Uterus (tissue), 3 donors: ENCODE measurements at regions not wholly inside any gene's neighbourhood (a gene's known extent, or its start where the extent isn't known, plus 50 kb on each side); places are given as distances from the start of the nearest gene placed in this dataset.

Source experiments
- DNase-seq, 2 donors: peaks; one replicate each; pipeline ENCODE4 v3.0.0-alpha.2; 2019 to 2020
- H3K27ac ChIP-seq, 2 donors: fragments of 200-600 bp; sonication (generic); 1 replicate in 1 of 2; 2 replicates in 1 of 2; pipeline ENCODE4 v1.5.1; 2016 to 2018
- H3K27me3 ChIP-seq, 2 donors: fragments of 200-600 bp; sonication (generic); one replicate each; pipeline ENCODE4 v1.5.1; 2018 to 2019; ENCODE audit warnings: control low read depth in 1 of 2
- H3K36me3 ChIP-seq, 2 donors: fragments of 200-600 bp; sonication (generic); one replicate each; pipeline ENCODE4 v1.5.1; 2019; ENCODE audit warnings: control low read depth in 1 of 2
- H3K4me1 ChIP-seq, 2 donors: fragments of 200-600 bp; sonication (generic); one replicate each; pipeline ENCODE4 v1.5.1; 2018 to 2019; ENCODE audit warnings: control low read depth in 1 of 2
- H3K4me3 ChIP-seq, 2 donors: fragments of 200-600 bp; sonication (generic); 1 replicate in 1 of 2; 2 replicates in 1 of 2; pipeline ENCODE4 v1.5.1; 2018 to 2019; ENCODE audit warnings: mild to moderate bottlenecking in 1 of 2
- H3K9me3 ChIP-seq, 2 donors: fragments of 200-600 bp; sonication (generic); one replicate each; pipeline ENCODE4 v1.5.1; 2019; ENCODE audit warnings: control low read depth in 1 of 2
- POLR2A ChIP-seq, 2 donors: fragments of 450-650 bp; IDR thresholded peaks; one replicate each; pipeline ENCODE4 v1.6.1; 2016; ENCODE audit warnings: antibody characterized with exemption in 2 of 2, mild to moderate bottlenecking in 1 of 2, moderate library complexity in 1 of 2
- intact Hi-C: fragments of 100-400 bp; cut with DNase I; formaldehyde crosslinking; loops from one replicate; pipeline ENCODE4 v1.15.1; 2023; ENCODE audit warnings: low total_unique reads
- TF ChIP-seq, protein P1 (sequence below), 4 experiments: fragments of 200-600 bp in 2 of 4; fragments of 450-650 bp in 2 of 4; sonication (generic) in 2 of 4; IDR thresholded peaks; one replicate each; pipeline ENCODE4 v1.5.1; 2016 to 2019; ENCODE audit warnings: antibody characterized with exemption in 4 of 4, mild to moderate bottlenecking in 2 of 4, moderate library complexity in 1 of 4
- donor health status: DM: yes; HTN: yes; CAD: no.

DNA sequence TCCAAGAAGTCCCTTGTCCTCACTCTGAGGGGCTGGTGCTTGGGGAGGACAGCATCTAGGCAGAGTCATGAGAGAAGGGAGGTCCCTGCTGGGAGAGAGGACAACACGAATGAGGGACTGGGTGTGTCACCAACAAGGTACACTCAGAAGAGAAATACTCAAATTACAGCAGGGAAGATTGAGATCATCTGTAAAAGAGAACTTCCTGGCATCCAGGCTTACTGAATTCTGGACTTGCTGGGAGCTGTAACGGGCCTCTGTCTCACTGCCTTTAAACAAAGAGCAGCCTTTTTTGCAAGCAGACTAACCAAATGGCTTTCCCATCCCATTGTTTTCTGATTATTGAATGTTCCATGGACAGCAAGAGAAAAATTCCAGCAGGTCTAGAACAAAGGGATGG lies 195.7 kb upstream of the RAB4A start:
- no peak for TF ChIP-seq POLR2A (IDR thresholded peaks at IDR 0.05)
- TF ChIP-seq, protein P1, sequence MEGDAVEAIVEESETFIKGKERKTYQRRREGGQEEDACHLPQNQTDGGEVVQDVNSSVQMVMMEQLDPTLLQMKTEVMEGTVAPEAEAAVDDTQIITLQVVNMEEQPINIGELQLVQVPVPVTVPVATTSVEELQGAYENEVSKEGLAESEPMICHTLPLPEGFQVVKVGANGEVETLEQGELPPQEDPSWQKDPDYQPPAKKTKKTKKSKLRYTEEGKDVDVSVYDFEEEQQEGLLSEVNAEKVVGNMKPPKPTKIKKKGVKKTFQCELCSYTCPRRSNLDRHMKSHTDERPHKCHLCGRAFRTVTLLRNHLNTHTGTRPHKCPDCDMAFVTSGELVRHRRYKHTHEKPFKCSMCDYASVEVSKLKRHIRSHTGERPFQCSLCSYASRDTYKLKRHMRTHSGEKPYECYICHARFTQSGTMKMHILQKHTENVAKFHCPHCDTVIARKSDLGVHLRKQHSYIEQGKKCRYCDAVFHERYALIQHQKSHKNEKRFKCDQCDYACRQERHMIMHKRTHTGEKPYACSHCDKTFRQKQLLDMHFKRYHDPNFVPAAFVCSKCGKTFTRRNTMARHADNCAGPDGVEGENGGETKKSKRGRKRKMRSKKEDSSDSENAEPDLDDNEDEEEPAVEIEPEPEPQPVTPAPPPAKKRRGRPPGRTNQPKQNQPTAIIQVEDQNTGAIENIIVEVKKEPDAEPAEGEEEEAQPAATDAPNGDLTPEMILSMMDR (IDR thresholded peaks at IDR 0.05): no peak
- no peak overlapping the region for H3K27ac ChIP-seq
- no peaks in the 10 kb centered on the region for H3K4me1 ChIP-seq
- no peak for DNase-seq
- no peaks in the 10 kb centered on the region for H3K9me3 ChIP-seq
- no peak overlapping the region for H3K4me3 ChIP-seq
- H3K36me3 ChIP-seq: no peaks in the 10 kb centered on the region
- no peaks in the 10 kb centered on the region for H3K27me3 ChIP-seq
- intact Hi-C loops: no loop called here

GRCh38 chr1:229075716-229076115 lies 195.2 kb upstream of the RAB4A start:
- Histone ChIP-seq H3K4me1 (no peaks in the 10 kb centered on the region), H3K9me3 (no peaks in the 10 kb centered on the region), H3K4me3 (no peak overlapping the region), H3K27me3 (no peaks in the 10 kb centered on the region), H3K27ac (no peak overlapping the region), H3K36me3 (no peaks in the 10 kb centered on the region)
- no peak for TF ChIP-seq POLR2A (IDR thresholded peaks at IDR 0.05)
- intact Hi-C loops: no loop called here
- no peak for DNase-seq

DNA sequence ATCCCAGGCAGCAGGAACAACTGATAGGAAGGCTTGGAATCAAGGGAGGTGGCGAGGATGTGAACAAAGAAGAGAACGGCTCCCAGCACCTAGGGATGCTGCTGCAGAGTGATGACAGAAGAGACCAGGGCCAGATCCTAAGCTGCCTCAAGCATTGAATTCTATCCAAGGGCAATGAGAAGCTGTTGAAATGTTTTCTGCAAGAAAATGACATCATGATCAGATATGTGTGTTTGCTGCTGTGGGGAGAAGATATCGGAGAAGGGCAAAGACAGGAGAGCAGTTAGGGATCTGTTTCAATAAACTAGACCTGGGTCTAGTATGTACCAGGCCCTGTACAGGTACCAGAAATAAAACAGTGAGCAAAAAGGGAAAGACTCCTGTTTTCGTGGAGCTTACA lies 194.7 kb upstream of the RAB4A start:
- no peaks in the 10 kb centered on the region for H3K9me3 ChIP-seq
- intact Hi-C loops: no loop called here
- TF ChIP-seq, protein P1 (IDR thresholded peaks at IDR 0.05): no peak
- TF ChIP-seq POLR2A (IDR thresholded peaks at IDR 0.05): no peak
- no peak overlapping the region for H3K4me3 ChIP-seq
- no peaks in the 10 kb centered on the region for H3K4me1 ChIP-seq
- DNase-seq: no peak
- H3K27ac ChIP-seq: no peak overlapping the region
- H3K36me3 ChIP-seq: no peaks in the 10 kb centered on the region
- no peaks in the 10 kb centered on the region for H3K27me3 ChIP-seq

GRCh38 chr1:229079016-229079595 lies 191.8 kb upstream of the RAB4A start:
- TF ChIP-seq, protein P1 (IDR thresholded peaks at IDR 0.05): no peak
- TF ChIP-seq POLR2A (IDR thresholded peaks at IDR 0.05): no peak
- H3K4me3 ChIP-seq: no peak overlapping the region
- no peaks in the 10 kb centered on the region for H3K36me3 ChIP-seq
- no peaks in the 10 kb centered on the region for H3K4me1 ChIP-seq
- H3K27ac ChIP-seq: no peak overlapping the region
- peaks cover 0 to 14% of the 10 kb centered on the region in 2 donors for H3K9me3 ChIP-seq
- DNase-seq: no peak
- intact Hi-C loops: no loop called here
- H3K27me3 ChIP-seq: no peaks in the 10 kb centered on the region

DNA sequence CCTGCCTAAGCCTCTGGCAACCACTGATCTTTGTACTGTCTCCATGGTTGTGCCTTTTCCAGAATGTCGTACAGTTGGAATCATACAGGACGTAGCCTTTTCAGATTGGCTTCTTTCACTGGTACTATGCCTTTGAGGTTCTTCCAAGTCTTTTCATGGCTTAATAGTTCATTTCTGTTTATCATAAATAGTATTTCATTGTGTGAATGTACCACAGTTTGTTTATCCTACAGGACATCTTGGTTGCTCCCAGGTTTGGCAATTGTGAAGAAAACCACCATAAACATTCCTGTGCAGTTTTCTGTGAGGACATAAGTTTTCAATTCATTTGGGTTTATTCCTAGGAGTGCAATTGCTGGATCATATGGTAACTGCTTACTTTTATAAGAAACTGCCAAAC lies 190.6 kb upstream of the RAB4A start:
- Histone ChIP-seq H3K4me3 (no peak overlapping the region), H3K36me3 (no peaks in the 10 kb centered on the region), H3K27me3 (no peaks in the 10 kb centered on the region), H3K9me3 (peaks cover 0 to 14% of the 10 kb centered on the region in 2 donors), H3K4me1 (no peaks in the 10 kb centered on the region), H3K27ac (no peak overlapping the region)
- intact Hi-C loops: no loop called here
- DNase-seq: no peak
- TF ChIP-seq, protein P1 (IDR thresholded peaks at IDR 0.05): no peak
- TF ChIP-seq POLR2A (IDR thresholded peaks at IDR 0.05): no peak

GRCh38 chr1:229085291-229085690 lies 185.6 kb upstream of the RAB4A start:
- H3K27ac ChIP-seq: no peak overlapping the region
- no peak overlapping the region for H3K4me3 ChIP-seq
- H3K27me3 ChIP-seq: no peaks in the 10 kb centered on the region
- H3K9me3 ChIP-seq: peaks cover 0 to 14% of the 10 kb centered on the region in 2 donors
- DNase-seq: no peak
- no peaks in the 10 kb centered on the region for H3K4me1 ChIP-seq
- no peaks in the 10 kb centered on the region for H3K36me3 ChIP-seq
- intact Hi-C loops: no loop called here
- TF ChIP-seq, protein P1 (IDR thresholded peaks at IDR 0.05): no peak
- TF ChIP-seq POLR2A (IDR thresholded peaks at IDR 0.05): no peak
